Germinal center (tissue), 1 donor: ENCODE measurements at regions not wholly inside any gene's neighbourhood (a gene's known extent, or its start where the extent isn't known, plus 50 kb on each side); places are given as distances from the start of the nearest gene placed in this dataset.
A peak's percentile ranks its signal among the peaks of the same experiment; 100 is the strongest.

Source experiments
- DNase-seq: peaks from one replicate; pipeline ENCODE4 v3.0.0; 2012; ENCODE audit warnings: mixed read lengths, low spot score

DNA sequence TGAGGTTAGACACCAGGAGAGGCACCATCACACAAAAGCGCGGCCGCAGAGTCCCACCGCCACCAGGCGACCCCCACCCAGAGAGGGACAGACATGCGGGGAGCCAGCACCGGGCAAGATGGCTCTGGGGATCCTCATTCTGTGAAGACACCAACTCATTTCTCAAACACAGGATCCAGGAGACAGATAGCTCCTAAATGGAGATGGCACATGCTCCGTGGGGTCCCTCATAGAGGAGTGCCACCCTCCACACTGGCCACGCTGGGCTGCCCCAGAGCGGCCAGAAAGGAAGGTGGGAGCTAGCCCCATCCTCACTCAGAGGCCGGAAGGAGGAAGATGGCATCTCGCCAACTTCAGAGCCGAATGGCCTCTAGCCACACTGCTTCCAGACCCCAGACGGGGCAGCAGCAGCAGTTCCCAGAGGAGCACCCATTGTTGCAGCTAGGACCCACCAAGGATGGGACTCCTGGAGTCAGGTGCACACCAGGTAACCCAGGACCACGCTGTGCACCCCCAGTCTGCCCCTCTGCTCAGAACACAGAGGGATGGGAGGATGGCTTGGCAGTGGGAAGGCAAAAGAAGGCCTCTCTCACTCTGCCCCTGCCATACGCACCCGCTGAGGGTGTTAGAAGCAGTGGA is 78.6 kb downstream of the ZIC5 start:
- DNase-seq: no peak

DNA sequence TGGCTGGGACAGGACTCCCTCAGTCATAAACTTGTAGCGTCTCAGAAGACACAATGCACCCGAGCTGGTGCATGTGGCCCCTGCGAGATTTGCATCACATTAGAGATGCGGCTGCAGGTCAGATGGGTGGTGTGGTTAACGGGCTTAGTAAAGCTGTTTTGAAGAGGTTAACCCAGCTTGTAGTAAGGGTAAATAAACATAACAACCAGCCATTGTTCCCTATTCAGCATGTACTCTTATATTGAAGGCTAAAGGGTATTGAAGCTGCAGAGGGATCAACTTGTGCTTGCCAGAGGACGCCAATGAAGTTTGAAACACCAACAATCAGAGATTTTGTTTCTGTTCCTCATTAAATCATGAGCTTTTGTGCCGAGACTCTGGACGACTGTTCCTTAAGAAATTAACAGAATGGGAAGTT is 79.4 kb downstream of the ZIC5 start:
- no peak for DNase-seq

DNA sequence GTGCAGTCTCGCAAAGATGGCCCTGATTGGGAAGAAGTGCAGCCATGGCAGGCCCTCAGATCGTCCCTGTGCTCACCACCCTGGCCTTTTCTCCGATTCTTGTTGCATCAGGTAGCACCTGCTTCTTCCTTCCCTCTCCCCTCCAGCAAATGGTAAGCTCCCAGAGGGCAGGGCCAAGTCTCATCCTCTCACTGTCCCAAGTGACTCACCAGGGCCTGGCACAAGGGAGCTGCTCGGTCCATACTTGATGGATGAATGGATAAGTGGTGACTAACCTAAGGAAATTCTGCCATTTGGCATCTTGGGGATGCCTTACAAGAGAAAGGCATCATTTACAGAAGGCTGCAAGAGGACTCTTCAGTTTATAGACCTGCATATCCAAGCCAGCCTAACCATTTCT is 84.9 kb downstream of the ZIC5 start:
- no peak for DNase-seq

DNA sequence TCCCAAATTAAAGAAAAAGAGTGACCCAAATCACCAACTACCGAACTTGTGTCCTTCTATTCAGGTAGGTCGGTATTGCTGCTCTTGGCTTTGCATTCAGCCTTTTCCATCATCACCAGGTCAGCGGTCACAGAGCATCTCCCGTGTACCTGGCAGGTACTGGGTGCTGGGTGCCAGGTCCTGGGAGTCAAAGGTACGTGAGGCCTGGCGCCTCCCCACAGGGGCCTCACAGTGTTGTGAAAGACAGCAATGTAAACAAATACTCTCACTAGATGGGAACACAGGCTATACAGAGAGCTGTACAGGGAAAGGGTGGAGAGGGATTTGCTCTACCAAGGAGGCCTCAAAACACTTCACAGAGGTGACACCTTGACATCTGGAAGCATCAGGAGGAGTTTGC is 86.7 kb downstream of the ZIC5 start:
- no peak for DNase-seq

DNA sequence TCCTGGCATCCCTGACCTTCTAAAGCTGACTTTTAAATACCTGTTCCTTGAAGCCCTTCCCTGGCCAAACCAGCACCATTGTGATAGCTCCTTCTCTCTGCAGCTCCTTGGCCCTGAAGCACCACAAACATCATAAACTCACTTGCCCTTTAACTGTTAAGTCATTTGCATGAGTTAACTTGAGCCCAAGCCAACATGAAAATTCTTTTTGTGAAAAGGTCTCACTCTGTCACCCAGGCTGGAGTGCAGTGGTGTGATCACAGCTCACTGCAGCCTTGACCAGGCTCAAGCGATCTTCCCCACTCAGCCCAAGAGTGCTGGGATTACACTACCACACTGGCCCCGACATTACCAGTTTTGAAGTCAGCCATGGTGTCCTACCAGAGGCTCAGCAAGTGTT is 87.8 kb downstream of the ZIC5 start:
- peak; percentile 27 for DNase-seq

DNA sequence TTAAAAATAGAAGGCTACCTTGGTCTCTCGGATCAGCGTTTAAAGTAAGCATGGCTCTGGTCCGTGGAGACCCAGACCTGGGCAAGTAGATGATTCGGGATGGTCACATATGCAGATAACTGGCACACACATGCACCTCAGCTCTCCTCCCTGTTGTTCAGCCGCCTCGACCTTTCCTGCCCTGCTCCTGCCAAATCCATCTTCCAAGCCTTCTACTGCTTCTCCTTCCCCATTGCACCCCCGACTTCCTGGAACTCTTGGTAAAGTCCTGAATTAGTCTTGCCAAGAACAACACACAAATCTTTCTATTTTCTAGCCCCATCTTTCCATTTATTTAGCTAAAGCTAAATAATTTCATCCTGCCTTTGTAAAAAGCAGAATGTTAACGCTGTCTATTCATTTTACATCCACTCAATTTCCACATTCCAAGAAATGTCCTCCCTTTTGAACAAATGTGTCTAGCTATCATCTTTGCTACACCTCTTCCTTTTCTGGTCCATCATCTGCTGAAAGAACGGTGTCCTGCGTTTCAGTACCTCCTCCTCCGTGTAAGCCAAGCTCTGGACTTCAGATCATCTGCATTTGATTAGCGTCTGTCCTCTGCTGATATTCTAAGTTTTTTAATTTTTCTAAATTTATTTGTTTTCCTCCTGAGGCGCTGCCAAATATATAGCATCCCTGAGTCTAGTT is 92.5 kb downstream of the ZIC5 start:
- DNase-seq: no peak

DNA sequence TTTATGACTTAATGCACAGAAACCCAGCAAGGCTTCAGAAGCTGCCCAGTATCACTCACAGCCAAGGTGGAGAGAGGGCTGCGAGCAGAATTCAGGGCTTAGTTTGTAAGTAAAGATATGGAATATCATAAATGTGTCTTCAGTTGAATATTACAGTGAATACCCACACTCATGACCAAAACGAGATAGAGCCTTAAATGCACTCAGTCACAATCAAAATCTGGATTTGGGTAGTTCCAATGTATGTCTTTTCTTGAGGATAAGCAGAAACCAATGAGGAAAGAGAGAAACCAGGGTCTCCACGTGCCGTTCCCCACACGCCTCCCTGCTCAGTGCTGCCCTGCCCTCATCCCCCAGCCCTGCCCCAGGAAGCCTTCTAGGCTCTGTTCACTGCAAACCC is 94.9 kb downstream of the ZIC5 start:
- DNase-seq: no peak

DNA sequence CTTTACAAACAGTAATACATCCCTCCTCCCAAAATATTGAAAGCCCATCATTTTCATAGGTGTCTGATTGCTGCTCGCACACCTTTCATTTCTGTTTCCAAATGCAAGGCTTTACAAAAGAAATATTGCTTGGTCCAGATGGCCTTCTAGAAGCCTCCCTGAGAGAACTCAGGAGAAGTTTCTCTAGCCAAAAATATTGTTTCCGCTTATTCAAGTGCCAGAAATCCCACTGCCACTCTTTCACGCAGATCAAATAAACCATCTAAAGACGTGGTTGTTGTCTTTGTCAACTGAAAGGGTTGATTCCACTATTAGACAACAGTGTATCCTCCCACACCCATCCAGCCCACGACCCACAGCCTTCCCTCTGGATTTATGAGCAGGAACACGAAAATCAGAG is 96.2 kb downstream of the ZIC5 start:
- no peak for DNase-seq

DNA sequence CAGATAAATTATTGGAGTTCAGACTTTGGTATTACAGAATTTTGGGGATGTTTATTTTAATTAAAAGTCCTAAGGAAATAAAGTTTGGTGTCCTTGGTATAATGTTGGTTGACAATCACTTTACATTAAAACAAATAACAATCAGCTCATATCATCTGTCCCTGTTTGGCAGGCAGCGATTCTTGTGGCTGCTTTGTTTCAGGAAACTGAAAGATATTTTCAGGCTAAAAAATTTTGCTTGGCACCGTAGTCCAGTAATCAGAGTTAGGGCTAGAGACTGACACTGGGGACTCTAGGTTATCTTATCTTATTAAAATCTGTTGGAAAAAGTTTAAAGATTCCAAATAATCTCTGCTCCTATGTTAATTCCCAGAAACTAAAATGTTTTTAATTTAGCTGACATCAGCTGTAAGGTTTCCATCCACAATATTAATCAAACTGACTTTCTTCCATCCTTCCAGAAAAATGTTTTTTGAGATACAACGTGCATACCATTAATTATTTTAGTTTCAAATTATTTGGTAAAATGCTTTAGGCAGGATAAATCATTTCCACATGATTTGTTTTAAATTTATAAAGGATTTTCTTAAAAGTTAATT is 97.6 kb downstream of the ZIC5 start:
- no peak for DNase-seq

DNA sequence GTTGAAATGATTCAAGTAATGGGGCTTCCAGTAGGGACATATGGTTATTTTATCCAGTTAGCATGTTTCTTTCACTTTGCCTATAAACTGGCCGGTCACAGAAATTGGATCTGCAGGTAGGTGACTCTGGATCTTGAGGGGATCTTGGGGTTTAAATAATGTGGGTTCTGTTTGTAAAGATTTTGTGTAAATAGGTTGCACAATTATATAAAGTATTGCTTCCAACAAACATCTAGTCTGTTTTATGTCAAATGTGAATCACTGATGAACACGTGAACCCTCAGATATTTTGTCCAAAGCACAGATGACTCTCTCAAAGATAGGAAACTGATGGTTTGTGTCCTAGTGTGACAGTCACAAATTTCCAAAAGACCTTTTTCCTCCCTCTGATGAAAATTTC is 98.4 kb downstream of the ZIC5 start:
- DNase-seq: no peak

DNA sequence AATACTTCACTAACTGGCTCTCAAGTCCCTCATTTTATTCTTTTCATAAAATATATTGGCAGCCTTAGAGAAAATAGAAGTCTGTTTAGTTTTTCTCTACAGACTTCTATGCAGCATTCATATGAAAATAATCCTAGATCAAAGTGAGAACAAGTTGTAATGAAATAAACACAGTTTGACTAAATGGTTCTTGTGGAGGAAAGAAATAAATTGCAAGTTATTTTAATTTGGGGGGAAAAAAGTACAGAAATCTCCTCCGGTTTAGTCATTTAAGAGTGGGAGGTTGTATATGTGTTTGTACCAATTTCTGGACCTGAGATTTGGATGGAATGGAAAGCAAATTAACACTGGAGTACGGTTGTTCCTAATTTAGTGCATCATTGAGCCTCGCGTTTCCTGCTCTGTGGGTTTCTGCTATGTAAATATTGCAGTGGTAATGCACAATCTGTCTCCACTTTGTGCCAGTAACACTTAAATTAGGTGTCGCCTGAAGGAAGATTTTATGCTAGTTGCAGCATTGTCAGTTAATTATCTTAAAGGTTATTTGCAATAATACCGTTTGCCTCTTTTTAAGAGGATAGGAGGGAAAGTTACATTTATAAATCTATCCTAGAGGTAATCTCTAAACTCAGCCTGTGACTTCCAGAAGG is 100.2 kb downstream of the ZIC5 start:
- DNase-seq: no peak

DNA sequence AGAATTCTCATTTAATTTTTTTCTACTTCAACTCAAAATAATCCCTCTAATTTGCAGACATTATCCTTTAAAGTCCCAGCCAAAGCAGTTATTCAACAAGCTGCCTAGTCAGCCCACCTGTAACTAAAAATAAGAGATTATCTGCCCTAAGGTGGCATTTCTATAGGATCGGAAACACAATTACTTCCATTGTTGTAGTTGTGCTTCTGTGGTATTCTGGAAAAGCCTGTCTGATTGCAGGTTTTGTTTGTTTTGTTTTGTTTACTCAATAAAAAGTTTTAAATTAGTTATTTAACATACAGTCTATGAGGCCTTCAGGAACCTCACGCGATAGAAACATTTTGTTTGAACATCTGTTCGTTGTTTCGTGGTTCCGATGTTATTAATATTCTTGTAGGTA is 101.0 kb downstream of the ZIC5 start:
- DNase-seq: no peak

DNA sequence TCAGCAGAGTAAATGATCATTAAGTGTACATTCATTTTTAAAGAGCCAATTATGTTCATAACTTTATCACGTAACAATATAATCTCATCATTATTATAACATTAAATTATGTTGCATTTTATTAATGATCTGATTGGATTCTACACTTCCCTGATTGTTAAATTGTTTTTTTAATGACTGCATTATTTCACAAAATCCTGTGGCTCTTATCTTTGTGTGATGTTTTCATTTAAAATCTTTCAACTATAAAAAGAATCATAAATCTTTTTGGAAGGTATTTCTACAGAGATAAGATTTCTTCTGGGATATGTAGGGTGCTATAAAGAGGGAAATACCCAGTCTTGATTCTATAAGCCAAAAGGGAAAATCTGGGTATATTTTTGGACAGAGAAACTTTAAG is 101.7 kb downstream of the ZIC5 start:
- DNase-seq: no peak

DNA sequence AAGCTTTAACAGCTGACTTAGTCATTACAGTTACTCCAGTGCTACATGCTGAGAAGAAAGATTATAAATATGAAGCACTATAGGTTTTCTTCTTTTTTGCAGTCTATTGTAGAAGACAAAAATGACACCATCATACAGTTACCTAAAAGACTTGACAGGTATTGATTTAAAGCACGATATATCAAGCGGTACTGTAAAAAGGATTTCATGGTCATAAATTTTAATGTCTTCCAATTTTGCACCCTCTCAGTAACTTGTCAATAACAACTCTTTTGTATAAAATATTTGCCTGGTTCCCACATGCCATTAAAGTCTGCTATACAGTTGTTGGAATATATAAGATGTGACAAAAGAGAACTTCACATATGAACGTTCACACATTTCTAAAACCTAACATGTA is 102.8 kb downstream of the ZIC5 start:
- DNase-seq: no peak

DNA sequence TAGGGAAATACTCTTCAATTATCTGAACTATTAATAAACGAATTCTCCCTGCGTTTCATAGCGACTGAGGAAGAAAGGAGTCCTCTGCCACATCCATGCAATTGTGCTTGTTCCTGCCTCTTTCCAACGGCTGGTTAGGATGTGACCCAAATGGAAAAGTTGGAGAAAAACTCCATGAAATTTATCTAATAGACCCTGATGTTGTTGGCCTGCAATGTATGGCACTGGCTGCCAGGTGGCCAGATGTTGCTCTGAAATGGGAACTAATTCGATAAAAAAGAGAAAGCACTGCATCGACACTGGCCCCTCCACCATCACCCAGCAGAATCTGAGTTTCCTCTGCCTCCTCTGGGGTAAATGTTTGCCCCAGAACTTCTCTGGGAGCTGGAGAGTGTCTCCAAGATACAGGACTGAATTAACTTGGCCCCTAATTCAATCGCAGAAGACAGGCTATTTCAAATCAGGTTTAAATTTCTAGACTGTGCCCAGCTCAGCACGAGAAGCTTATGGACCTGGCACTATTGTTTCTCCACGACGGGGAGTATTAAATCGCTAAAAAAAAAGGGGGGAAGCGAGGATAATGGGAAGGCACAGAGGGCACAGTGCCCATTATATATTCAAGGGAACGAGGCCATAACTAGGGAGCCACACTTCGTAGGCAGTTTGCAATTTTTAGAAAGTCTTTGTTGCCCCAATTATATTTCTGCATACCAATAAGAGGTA is 103.9 kb downstream of the ZIC5 start:
- DNase-seq: no peak

DNA sequence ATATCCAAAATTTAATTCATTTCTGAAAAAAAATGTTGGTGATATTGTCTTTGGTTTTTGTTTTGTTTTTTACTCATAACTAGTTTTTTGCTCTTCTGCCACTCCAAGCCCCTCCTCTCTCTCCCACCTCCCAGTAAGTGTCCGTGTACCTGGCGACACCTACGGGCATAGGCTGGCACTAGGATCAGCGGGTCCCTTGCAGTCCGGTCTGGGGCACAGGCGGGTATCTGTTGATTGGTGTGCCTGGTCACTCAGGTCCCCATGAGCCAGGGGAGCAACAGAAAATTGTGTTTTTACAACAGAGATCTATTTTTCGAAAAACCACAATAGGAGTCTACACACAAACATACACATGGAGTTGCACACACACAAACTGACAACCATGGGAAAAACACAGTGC is 104.8 kb downstream of the ZIC5 start:
- DNase-seq: no peak

DNA sequence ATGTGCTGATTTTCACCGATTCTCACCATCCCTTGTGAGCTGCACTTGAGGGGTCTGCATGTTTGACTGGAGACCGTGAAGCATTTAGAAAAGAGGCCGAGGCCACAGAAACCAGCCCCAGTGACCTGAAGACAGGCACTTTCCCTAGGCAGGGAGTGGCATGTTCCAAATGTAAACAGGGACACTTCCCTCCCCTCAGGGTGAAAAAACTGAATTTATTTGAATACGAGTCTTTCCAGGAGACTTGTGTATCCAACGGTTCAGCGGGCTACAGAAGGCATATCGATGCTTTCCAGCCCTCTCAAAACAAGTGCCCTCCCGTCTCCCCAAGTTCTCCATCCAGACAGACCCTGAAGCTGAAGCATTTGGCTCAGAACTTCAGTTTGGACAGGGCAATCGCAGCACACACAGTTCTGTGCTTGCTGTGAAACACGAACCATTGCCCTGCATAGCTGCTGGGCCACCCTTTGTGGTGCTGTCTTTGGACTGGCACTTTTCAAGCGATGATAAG is 106.1 kb downstream of the ZIC5 start:
- DNase-seq: no peak

DNA sequence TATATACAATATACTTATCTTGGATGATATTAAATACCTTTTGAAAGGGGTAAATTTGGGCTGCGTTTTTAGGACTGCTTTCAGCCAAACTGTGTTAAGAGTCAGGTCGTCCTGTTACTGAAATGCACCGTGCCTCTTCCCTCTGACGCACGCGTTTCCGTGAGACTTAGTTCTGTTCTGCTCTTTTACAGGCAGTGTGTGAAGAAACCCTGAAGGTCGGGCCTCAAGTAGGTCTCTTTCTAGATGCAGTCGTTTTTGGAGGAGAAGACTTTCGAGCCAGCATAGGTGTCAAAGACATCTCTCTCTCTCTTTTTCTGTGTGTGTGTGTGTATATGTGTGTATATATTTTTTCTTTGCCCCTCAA is 107.0 kb downstream of the ZIC5 start:
- DNase-seq: no peak

DNA sequence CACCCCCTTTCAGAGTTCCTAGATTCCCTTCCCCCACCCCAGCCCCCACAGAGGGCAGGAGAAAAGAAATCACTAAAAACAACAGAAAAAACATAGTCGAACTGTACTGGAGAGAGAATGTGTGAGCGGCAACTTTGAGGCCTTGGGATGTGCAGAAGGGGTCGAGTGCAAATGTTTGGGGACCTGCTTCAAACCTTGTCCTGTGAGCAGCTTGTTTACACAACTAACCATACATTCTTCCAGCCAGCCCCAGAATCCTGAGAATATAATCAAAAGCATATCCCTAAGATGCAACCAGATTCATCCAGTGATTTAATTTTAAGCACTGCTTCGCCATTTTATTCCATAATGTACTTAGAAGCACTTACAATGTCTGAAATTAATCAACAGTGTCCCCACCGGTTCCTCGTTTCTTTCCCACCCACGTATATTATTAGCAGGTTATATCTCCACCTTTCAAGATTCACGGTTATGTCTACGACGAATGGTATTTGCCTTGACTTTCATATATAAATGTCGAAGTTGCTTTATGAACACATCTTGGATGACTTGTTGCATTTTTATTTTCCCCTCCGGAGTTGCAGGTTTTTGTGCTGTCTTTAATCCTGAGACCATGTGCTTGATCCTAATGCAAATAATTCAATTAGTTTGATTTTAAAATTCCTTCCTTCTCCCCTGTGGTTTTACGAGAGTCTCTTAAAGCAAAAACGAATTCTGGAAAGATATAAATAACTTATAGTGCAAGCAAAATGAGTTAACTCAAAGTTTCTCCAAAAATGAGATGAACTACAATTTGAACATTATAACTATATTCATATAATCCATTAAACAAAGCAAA is 107.6 kb downstream of the ZIC5 start:
- DNase-seq: no peak

DNA sequence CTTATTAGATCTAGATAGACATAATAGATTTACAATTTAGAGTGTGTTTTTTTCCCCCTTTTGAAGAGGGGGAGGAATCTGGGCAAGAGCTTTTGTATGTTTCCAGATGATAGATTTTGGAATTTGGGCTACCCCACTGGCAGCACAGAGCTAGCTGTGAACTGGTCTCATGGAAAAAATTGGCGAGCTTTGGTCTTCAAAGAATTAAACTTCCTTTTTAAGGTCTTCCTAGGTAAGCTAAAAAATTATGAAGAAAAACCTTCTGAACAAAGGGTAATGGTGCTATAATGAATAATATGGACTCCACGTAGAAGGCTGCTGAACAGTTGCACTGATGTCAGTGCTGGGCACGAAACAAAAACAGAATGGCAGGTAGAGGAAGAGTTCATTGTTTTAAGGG is 109.3 kb downstream of the ZIC5 start:
- no peak for DNase-seq

DNA sequence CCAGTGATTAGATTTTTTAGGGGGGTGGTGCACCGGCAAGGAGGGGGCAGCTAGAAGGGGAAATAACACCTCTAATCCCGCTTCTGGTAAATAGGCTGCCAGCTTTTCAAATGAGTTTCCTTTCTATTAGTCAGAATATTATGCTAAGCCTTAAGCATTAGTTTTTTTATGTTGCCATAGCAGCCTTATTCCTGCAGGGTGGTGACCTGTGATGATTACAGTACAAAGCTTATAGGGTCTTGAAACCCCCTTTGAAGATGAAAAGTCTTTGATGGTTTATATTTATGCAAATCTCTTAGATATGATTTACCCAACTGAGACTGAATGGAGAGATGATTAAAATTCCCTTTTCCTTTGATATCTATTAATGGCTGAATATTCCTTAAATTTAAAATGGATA is 109.8 kb downstream of the ZIC5 start:
- DNase-seq: no peak

DNA sequence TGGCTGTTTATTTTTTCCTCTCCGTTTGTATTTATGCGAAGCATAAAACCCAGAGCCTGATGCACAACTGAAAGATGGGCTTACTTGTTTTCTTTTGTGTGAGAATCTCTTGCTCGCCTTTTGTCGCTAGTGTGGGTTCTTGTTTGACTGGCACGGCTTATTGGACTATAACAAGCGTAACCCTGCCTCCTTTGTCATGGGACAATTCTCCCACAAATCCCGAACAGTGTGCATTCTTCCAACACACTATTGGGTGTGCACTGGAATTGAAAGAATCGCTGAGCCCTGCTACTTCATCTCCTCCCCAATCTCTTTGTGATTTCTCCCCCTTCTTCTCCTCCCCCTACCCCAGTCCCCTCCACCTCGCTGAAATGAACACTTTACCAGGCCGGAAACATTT is 110.8 kb downstream of the ZIC5 start:
- DNase-seq: no peak
